Astrocyte (in vitro differentiated cells and primary cell): ENCODE measurements at regions not wholly inside any gene's neighbourhood (a gene's known extent, or its start where the extent isn't known, plus 50 kb on each side); places are given as distances from the start of the nearest gene placed in this dataset.

Experiments
- EZH2 ChIP-seq: IDR thresholded peaks from 2 replicates; pipeline ENCODE4 v1.6.1; 2012; ENCODE audit warnings: mild to moderate bottlenecking, low read length, inconsistent platforms; ENCODE audit not compliant: insufficient read depth
- TF ChIP-seq, protein P1 (sequence below): IDR thresholded peaks from 2 replicates; pipeline ENCODE4 v1.5.1; 2011; ENCODE audit warnings: low read depth, mild to moderate bottlenecking, inconsistent platforms, low read length, moderate library complexity; ENCODE audit not compliant: insufficient read depth

GRCh38 chr19:27794494-27795042 is 1418.4 kb downstream of the UQCRFS1 start:
- TF ChIP-seq, protein P1, sequence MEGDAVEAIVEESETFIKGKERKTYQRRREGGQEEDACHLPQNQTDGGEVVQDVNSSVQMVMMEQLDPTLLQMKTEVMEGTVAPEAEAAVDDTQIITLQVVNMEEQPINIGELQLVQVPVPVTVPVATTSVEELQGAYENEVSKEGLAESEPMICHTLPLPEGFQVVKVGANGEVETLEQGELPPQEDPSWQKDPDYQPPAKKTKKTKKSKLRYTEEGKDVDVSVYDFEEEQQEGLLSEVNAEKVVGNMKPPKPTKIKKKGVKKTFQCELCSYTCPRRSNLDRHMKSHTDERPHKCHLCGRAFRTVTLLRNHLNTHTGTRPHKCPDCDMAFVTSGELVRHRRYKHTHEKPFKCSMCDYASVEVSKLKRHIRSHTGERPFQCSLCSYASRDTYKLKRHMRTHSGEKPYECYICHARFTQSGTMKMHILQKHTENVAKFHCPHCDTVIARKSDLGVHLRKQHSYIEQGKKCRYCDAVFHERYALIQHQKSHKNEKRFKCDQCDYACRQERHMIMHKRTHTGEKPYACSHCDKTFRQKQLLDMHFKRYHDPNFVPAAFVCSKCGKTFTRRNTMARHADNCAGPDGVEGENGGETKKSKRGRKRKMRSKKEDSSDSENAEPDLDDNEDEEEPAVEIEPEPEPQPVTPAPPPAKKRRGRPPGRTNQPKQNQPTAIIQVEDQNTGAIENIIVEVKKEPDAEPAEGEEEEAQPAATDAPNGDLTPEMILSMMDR = no peak
- no peak for TF ChIP-seq EZH2
